Uterus (tissue), 2 donors: ENCODE measurements at regions not wholly inside any gene's neighbourhood (a gene's known extent, or its start where the extent isn't known, plus 50 kb on each side); places are given as distances from the start of the nearest gene placed in this dataset.

ENCODE experiments used
- POLR2A ChIP-seq, 2 donors: fragments of 450-650 bp; IDR thresholded peaks; one replicate each; pipeline ENCODE4 v1.6.1; 2016; ENCODE audit warnings: antibody characterized with exemption in 2 of 2, mild to moderate bottlenecking in 1 of 2, moderate library complexity in 1 of 2
- TF ChIP-seq, protein P1 (sequence below), 4 experiments: fragments of 200-600 bp in 2 of 4; fragments of 450-650 bp in 2 of 4; sonication (generic) in 2 of 4; IDR thresholded peaks; one replicate each; pipeline ENCODE4 v1.5.1; 2016 to 2019; ENCODE audit warnings: antibody characterized with exemption in 4 of 4, mild to moderate bottlenecking in 2 of 4, moderate library complexity in 1 of 4

DNA sequence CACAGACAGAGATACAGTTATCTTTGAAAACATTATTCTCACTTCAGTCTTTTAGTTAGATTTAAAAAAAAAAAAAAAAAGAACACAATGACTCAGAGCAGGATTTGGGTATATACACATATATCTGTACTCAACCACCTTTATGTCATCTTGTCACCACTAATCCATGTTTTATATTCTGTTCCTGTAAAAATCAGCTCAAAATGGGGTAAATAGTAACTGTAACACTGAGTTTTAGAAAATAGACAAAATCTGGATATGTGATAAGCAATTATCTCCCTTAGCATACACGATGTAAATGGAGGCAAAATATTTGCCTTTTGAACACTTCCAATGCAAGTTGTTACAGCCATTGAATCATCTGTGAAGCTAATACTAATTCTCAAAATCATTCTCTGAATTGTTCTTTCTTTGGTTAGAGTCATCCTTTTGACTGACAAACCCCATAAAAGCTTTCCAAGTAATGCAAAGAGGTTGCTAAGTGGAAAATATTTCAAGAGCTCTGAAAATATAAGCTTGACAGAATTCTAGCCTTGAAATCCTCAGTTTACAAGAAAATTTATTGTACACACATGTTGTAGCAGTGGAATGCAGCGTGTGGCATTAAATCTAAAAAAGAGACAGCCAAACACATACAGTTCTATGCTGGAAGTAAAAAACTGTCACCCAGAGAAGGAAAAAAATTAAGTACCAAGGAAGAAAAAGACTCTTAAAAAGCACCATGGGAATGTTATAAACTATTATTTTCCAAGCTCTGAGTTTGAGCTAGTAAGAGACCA, 502.2 kb upstream of the PHF14 start:
- no peak for TF ChIP-seq POLR2A (IDR thresholded peaks at IDR 0.05)
- TF ChIP-seq, protein P1, sequence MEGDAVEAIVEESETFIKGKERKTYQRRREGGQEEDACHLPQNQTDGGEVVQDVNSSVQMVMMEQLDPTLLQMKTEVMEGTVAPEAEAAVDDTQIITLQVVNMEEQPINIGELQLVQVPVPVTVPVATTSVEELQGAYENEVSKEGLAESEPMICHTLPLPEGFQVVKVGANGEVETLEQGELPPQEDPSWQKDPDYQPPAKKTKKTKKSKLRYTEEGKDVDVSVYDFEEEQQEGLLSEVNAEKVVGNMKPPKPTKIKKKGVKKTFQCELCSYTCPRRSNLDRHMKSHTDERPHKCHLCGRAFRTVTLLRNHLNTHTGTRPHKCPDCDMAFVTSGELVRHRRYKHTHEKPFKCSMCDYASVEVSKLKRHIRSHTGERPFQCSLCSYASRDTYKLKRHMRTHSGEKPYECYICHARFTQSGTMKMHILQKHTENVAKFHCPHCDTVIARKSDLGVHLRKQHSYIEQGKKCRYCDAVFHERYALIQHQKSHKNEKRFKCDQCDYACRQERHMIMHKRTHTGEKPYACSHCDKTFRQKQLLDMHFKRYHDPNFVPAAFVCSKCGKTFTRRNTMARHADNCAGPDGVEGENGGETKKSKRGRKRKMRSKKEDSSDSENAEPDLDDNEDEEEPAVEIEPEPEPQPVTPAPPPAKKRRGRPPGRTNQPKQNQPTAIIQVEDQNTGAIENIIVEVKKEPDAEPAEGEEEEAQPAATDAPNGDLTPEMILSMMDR (IDR thresholded peaks at IDR 0.05), result no peak
